ENCODE measurements at regions not wholly inside any gene's neighbourhood (a gene's known extent, or its start where the extent isn't known, plus 50 kb on each side); places are given as distances from the start of the nearest gene placed in this dataset.

DNA sequence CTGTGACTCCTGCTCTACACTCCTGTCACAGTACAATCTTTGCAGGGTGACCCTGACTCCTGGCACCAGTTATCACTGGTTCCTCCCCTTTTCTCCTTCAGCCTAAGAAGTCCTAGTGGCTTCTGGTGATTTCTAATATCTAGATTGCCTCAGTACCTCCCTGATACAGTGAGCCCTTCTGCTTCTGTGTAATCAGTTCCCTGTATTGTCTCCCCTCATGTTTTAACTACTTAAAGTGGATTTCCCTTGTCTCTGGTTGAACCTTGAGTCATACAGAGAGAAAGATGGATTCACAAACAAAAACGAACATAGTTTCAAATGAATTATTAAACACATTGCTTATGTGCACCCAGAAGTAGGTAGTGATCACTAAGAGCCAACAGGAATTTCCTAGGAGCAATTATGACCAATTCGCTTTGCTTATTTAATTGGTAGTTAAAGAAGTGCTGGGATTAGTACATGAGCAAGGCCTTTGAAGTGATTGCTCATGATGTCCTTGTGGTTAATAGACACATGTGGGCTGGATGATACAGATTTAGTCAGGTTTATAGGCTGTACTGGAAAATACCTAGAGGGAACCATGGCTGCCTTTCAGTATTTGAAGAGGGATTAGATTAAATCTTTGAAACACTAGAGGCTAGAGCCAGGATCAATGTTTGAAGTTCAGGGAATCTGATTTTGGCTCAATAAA lies 145.8 kb upstream of the MEF2C start:
- FAIRE-seq = no peak
- no peak overlapping the region for H3K9ac ChIP-seq (replicated peaks; ENCODE audit: extremely low read depth, insufficient read depth, low read length)
- H3K4me1 ChIP-seq (ENCODE audit: control insufficient read depth, extremely low read depth, insufficient read depth, low read length) = no peaks in the 10 kb centered on the region
- H3K9me3 ChIP-seq (replicated peaks; ENCODE audit: control insufficient read depth, insufficient read depth, low read length) = no peaks in the 10 kb centered on the region
- ChIA-PET CTCF (no interaction called here), POLR2A (no interaction called here)
- H3K79me2 ChIP-seq (ENCODE audit: control insufficient read depth, insufficient read depth, low read length) = no peaks in the 10 kb centered on the region
- H3K9me1 ChIP-seq (replicated peaks; ENCODE audit: control insufficient read depth, extremely low read depth, insufficient read depth, low read length) = no peaks in the 10 kb centered on the region
- H3K27ac ChIP-seq (ENCODE audit: insufficient read depth, low read depth, low read length) = no peak overlapping the region
- no TSS peak for BruUV-seq (replicated peaks)
- no peaks in the 10 kb centered on the region for H3K27me3 ChIP-seq (ENCODE audit: control insufficient read depth in 2 of 2, insufficient read depth in 2 of 2, low read length in 2 of 2)
- no peaks in the 10 kb centered on the region for H3K36me3 ChIP-seq (ENCODE audit: control insufficient read depth in 2 of 2, extremely low read depth in 1 of 2, insufficient read depth in 2 of 2, low read length in 2 of 2)
- H3K4me3 ChIP-seq (replicated peaks in 1 of 3; ENCODE audit: insufficient read depth in 1 of 3, low read depth in 1 of 3, low read length in 3 of 3) = no peak overlapping the region
- no peaks in the 10 kb centered on the region for H4K20me1 ChIP-seq (replicated peaks; ENCODE audit: control insufficient read depth, extremely low read depth, insufficient read depth, low read length)
- TF ChIP-seq, protein P1, sequence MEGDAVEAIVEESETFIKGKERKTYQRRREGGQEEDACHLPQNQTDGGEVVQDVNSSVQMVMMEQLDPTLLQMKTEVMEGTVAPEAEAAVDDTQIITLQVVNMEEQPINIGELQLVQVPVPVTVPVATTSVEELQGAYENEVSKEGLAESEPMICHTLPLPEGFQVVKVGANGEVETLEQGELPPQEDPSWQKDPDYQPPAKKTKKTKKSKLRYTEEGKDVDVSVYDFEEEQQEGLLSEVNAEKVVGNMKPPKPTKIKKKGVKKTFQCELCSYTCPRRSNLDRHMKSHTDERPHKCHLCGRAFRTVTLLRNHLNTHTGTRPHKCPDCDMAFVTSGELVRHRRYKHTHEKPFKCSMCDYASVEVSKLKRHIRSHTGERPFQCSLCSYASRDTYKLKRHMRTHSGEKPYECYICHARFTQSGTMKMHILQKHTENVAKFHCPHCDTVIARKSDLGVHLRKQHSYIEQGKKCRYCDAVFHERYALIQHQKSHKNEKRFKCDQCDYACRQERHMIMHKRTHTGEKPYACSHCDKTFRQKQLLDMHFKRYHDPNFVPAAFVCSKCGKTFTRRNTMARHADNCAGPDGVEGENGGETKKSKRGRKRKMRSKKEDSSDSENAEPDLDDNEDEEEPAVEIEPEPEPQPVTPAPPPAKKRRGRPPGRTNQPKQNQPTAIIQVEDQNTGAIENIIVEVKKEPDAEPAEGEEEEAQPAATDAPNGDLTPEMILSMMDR (IDR thresholded peaks at IDR 0.05; ENCODE audit: extremely low read depth in 1 of 2, insufficient read depth in 1 of 2, low read depth in 1 of 2, low read length in 2 of 2) = no peak
- TF ChIP-seq FOS (IDR thresholded peaks at IDR 0.05; ENCODE audit: borderline replicate concordance, insufficient read depth, low read length) = no peak
- no peak for TF ChIP-seq EZH2 (IDR thresholded peaks at IDR 0.05; ENCODE audit: borderline replicate concordance, low read depth, low read length, severe bottlenecking)
- no peak for TF ChIP-seq GATA2 (IDR thresholded peaks at IDR 0.05; ENCODE audit: insufficient read depth, insufficient read length, low read depth, low read length)
- TF ChIP-seq, protein P2, sequence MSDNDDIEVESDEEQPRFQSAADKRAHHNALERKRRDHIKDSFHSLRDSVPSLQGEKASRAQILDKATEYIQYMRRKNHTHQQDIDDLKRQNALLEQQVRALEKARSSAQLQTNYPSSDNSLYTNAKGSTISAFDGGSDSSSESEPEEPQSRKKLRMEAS (IDR thresholded peaks at IDR 0.05; ENCODE audit: insufficient read depth, insufficient read length) = no peak
- TF ChIP-seq MYC (IDR thresholded peaks at IDR 0.05; ENCODE audit: low read depth, low read length) = no peak
- TF ChIP-seq JUN (IDR thresholded peaks at IDR 0.05; ENCODE audit: borderline replicate concordance, insufficient read depth, insufficient read length, low read depth) = no peak
- no peak for DNase-seq (ENCODE audit: low read depth, low spot score)
- no peak overlapping the region for H3K4me2 ChIP-seq (ENCODE audit: insufficient read depth, low read length)
- intact Hi-C loops (cut with micrococcal nuclease) = no loop called here
- dilution Hi-C loops (cut with MboI; ENCODE audit: extremely low pct_ligation_motif_present, low sequenced_read_pairs) = no loop called here
- H2AFZ ChIP-seq (ENCODE audit: low read depth, low read length) = no peak overlapping the region

Measured in endothelial cell of umbilical vein (primary cell).